NT2/D1 (cell line): ENCODE measurements at regions not wholly inside any gene's neighbourhood (a gene's known extent, or its start where the extent isn't known, plus 50 kb on each side); places are given as distances from the start of the nearest gene placed in this dataset.

Source experiments
- DNase-seq: peaks from one replicate; pipeline ENCODE4 v3.0.0-alpha.2; 2011; ENCODE audit warnings: low read depth, low spot score
- H3K27me3 ChIP-seq: 2 replicates; pipeline ENCODE4 v1.6.0; 2011; ENCODE audit warnings: mild to moderate bottlenecking; ENCODE audit not compliant: insufficient read length, insufficient read depth
- H3K36me3 ChIP-seq: 2 replicates; pipeline ENCODE4 v1.6.1; 2011; ENCODE audit warnings: mild to moderate bottlenecking, low read length, mixed read lengths; ENCODE audit not compliant: insufficient read depth, insufficient read length
- H3K4me1 ChIP-seq: 2 replicates; pipeline ENCODE4 v1.5.1; 2011; ENCODE audit not compliant: insufficient read depth, insufficient read length
- H3K4me3 ChIP-seq: 2 replicates; pipeline ENCODE4 v1.5.1; 2011; ENCODE audit warnings: low read depth; ENCODE audit not compliant: insufficient read length
- H3K9ac ChIP-seq: 2 replicates; pipeline ENCODE4 v1.6.0; 2011; ENCODE audit warnings: low read depth; ENCODE audit not compliant: insufficient read length
- H3K9me3 ChIP-seq: 2 replicates; pipeline ENCODE4 v1.5.1; 2011; ENCODE audit warnings: mild to moderate bottlenecking, low read length; ENCODE audit not compliant: insufficient read depth
- SUZ12 ChIP-seq: IDR thresholded peaks from 2 replicates; pipeline ENCODE4 v1.6.1; 2011; ENCODE audit not compliant: insufficient read length, insufficient read depth; ENCODE audit errors: extremely low read depth
- YY1 ChIP-seq: IDR thresholded peaks from 2 replicates; pipeline ENCODE4 v1.6.1; 2011; ENCODE audit not compliant: insufficient read length, insufficient read depth
- ZNF274 ChIP-seq: IDR thresholded peaks from 2 replicates; pipeline ENCODE4 v1.6.1; 2011; ENCODE audit warnings: mild to moderate bottlenecking, low read depth, low read length

DNA sequence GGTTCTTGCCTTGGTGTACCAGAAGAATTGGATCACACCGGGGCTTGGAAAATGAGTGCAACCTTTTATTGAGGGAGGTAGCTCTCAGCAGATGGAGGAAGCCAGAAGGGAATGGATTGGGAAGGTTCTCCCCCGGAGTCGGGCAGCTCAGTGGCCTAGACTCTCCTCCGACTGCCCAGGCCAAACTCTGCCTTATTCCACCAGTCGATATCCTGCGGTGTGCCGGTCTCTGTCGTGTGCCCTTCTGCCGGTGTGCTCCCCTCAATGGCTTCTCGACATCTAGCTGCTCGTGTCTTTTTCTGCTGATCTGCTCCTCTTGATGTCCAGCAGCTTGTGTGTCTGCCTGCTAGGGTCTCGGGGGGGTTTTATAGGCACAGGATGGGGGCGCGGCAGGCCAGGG lies 87.4 kb upstream of the CCL21 start:
- Histone ChIP-seq H3K36me3 (no peaks in the 10 kb centered on the region), H3K9me3 (no peaks in the 10 kb centered on the region), H3K4me3 (no peak overlapping the region), H3K9ac (no peak overlapping the region), H3K4me1 (no peaks in the 10 kb centered on the region), H3K27me3 (no peaks in the 10 kb centered on the region)
- TF ChIP-seq SUZ12 (no peak), YY1 (no peak), ZNF274 (no peak)
- DNase-seq, result no peak

DNA sequence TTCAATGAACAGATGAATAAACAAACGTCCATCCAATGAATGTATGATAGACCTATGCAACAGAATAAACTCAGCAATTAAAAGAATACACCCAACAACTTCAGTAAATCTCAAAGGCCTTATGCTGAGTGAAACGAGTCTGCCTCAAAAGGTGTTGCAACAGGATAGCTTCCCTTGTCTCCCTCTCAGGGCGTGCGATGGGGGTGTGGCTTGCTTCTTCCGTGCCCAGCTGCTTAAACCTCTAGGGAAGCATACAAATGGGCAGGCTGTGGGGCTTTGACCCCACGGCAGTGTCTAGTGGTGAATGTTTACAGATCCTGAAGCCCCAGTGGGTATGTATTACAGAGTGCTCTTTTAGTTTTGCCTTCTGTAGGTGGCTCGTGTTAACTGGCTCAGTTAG lies 87.0 kb upstream of the CCL21 start:
- no peaks in the 10 kb centered on the region for H3K9me3 ChIP-seq
- H3K4me3 ChIP-seq, result no peak overlapping the region
- DNase-seq, result no peak
- no peak overlapping the region for H3K9ac ChIP-seq
- no peaks in the 10 kb centered on the region for H3K27me3 ChIP-seq
- H3K36me3 ChIP-seq, result no peaks in the 10 kb centered on the region
- TF ChIP-seq ZNF274 (no peak), YY1 (no peak), SUZ12 (no peak)
- no peaks in the 10 kb centered on the region for H3K4me1 ChIP-seq

DNA sequence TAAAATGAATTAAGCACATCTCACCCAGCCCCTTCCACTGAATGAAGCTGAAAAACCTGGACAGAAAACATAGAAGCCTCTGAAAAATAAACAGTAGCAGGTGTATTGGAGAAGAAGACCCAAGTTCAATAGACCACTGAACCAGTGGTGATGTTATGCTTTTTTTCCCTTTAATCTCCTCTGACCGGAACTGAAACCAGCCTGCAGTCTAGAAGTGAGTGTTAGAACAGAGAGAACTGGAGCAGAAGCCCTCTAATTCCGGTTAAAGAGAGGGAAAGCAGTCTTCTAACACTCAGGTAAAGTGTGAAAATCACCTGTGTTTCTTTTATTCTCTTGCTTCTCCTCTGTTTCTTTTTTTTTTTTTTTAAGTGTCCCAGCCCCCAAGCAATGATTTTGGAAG lies 83.5 kb upstream of the CCL21 start:
- no peak for TF ChIP-seq SUZ12
- no peak for TF ChIP-seq ZNF274
- no peak for TF ChIP-seq YY1
- Histone ChIP-seq H3K4me1 (no peaks in the 10 kb centered on the region), H3K9me3 (no peaks in the 10 kb centered on the region), H3K4me3 (no peak overlapping the region), H3K27me3 (no peaks in the 10 kb centered on the region), H3K36me3 (no peaks in the 10 kb centered on the region), H3K9ac (no peak overlapping the region)
- no peak for DNase-seq

DNA sequence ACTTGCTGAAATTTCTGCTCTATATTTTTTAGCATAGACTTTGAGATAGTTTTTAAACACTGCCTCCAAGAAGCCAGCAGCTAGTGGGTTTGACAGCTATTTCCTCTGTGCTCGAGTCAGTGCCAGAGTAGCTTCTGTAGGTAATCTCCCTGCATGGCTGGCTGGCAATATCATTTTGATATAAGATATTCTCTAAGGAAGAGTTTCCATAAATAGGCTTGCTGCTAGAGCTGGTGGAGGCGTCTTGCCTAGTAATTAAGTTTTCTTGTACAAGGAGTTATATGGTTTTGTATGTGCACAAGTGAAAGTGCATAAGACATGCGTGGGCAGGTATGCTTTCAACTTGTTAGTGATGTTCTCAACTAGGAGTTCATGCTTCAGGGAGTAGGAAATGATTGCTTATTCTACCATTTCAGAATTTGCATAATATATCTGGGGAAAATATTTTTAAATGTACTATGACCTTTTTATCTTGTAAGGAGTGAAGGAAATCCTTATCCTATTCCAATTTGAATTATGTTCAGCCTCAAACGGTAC lies 74.1 kb upstream of the CCL21 start:
- Histone ChIP-seq H3K9ac (no peak overlapping the region), H3K4me1 (no peaks in the 10 kb centered on the region), H3K4me3 (no peak overlapping the region), H3K27me3 (no peaks in the 10 kb centered on the region), H3K36me3 (no peaks in the 10 kb centered on the region), H3K9me3 (no peaks in the 10 kb centered on the region)
- TF ChIP-seq SUZ12, result no peak
- no peak for TF ChIP-seq YY1
- TF ChIP-seq ZNF274, result no peak
- no peak for DNase-seq

DNA sequence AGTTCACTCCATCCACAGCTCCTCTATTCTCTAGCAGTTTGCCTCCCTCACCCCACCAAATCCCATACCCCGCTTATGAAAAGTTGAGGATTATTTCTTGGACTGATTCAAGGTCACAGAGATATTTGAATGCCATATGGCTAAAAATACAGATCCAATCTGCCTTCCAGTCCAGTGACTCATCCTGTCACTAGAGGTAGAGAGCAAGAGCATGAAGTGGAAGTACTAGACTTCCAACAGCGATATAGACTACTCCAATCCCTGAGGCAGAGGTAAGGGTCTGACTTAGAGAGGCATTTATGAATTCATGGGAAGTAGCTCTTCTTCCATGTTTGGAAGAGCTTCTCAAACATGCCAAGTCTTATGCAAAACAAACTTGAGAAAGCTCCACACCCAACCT lies 72.4 kb upstream of the CCL21 start:
- H3K36me3 ChIP-seq, result no peaks in the 10 kb centered on the region
- no peak overlapping the region for H3K4me3 ChIP-seq
- H3K4me1 ChIP-seq, result no peaks in the 10 kb centered on the region
- DNase-seq, result no peak
- H3K9me3 ChIP-seq, result no peaks in the 10 kb centered on the region
- H3K27me3 ChIP-seq, result no peaks in the 10 kb centered on the region
- no peak for TF ChIP-seq SUZ12
- no peak for TF ChIP-seq ZNF274
- TF ChIP-seq YY1, result no peak
- no peak overlapping the region for H3K9ac ChIP-seq

DNA sequence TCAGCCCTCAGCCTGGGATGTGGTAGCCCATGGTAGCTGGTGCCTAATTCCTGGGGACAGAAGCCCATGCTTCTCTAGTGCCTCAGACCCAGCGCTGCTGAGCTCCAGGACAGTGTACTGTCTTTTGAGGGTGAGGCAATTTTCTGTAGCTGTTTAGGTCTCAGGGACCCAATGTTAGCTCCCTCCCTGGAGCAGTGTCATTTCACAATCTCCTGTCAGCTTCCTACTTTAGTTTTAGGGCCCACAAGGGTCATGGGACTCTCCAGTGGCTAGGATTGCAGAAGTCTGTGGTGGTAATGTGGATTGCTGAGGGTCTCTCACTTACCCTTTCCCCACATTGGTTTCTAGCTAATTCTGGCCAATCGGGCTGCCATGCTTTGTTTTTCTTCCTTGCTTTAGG lies 67.7 kb upstream of the CCL21 start:
- no peak for DNase-seq
- H3K9me3 ChIP-seq, result no peaks in the 10 kb centered on the region
- H3K27me3 ChIP-seq, result no peaks in the 10 kb centered on the region
- H3K4me1 ChIP-seq, result no peaks in the 10 kb centered on the region
- TF ChIP-seq ZNF274 (no peak), SUZ12 (no peak), YY1 (no peak)
- H3K4me3 ChIP-seq, result no peak overlapping the region
- H3K9ac ChIP-seq, result no peak overlapping the region
- H3K36me3 ChIP-seq, result no peaks in the 10 kb centered on the region

DNA sequence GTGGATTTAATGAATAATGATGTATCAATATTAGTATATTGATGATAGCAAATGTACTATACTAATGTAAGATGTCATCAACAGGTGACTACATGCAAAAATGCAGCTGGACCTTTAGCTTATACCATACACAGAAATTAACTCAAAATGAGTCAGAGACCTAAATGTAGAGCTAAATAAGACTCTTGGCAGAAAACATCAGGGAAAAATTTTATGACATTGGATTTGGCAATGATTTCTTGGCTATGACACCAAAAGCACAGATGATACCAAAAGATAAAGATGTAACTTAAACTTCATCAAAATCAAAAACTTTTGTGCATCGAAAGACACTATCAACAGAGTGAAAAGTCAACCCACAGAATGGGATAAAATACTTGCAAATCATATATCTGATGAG lies 64.0 kb upstream of the CCL21 start:
- H3K9ac ChIP-seq, result no peak overlapping the region
- no peaks in the 10 kb centered on the region for H3K4me1 ChIP-seq
- no peak overlapping the region for H3K4me3 ChIP-seq
- DNase-seq, result no peak
- H3K36me3 ChIP-seq, result no peaks in the 10 kb centered on the region
- H3K27me3 ChIP-seq, result no peaks in the 10 kb centered on the region
- no peak for TF ChIP-seq SUZ12
- no peak for TF ChIP-seq ZNF274
- no peak for TF ChIP-seq YY1
- H3K9me3 ChIP-seq, result no peaks in the 10 kb centered on the region

DNA sequence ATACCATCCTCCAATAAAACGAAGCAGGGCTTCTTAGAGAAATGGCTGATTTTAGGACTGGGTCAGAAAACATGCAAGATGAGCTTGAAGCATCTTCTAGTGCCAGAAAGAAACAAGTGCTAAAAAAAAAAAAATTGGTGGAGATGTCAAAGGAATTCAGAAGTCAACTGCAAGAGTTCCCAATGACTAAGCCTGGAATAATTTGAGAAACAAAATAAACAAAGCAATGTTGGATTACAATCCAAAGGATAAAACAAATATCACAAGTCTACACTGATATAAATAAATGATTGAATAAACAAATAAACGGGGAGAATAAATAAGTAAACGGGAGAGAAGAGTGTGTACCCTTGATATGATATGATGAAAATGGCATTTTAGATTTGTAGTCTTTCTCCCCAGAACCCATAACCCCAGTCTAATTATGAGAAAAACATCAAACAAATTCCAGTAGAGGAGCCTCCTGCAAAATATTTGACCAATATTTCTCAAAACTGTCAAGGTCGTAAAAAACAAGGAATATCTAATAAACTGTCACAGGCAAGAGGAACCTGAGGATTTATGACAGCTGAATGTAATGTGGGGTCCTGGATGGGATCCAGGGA lies 63.5 kb upstream of the CCL21 start:
- TF ChIP-seq YY1 (no peak), SUZ12 (no peak), ZNF274 (no peak)
- no peaks in the 10 kb centered on the region for H3K36me3 ChIP-seq
- no peak overlapping the region for H3K9ac ChIP-seq
- H3K4me3 ChIP-seq, result no peak overlapping the region
- no peaks in the 10 kb centered on the region for H3K27me3 ChIP-seq
- H3K9me3 ChIP-seq, result peaks cover 4% of the 10 kb centered on the region
- no peak for DNase-seq
- H3K4me1 ChIP-seq, result no peaks in the 10 kb centered on the region
